Right lobe of liver (tissue), 6 donors: ENCODE measurements at regions not wholly inside any gene's neighbourhood (a gene's known extent, or its start where the extent isn't known, plus 50 kb on each side); places are given as distances from the start of the nearest gene placed in this dataset.

Experiments used
- ATAC-seq, 4 donors: fragments of 200-7000 bp; cut with Tn5 transposase; one replicate each; pipeline ENCODE4 v1.9.1; 2020; ENCODE audit warnings: mild to moderate bottlenecking in 4 of 4, moderate library complexity in 4 of 4
- DNase-seq, 3 donors: peaks; one replicate each; pipeline ENCODE4 v3.0.0-alpha.2; 2020
- H3K27ac ChIP-seq, 3 donors: fragments of 200-600 bp; one replicate each; pipeline ENCODE4 v1.8.0; 2022
- H3K27me3 ChIP-seq, 2 donors: fragments of 200-600 bp; one replicate each; pipeline ENCODE4 v1.8.0; 2022
- H3K36me3 ChIP-seq, 4 donors: fragments of 200-600 bp; sonication (generic) in 1 of 4; one replicate each; pipeline versions ENCODE4 v1.5.1 to v1.8.0; 2017 to 2022; ENCODE audit warnings: control low read depth in 1 of 4
- H3K4me1 ChIP-seq, 4 donors: fragments of 200-600 bp; sonication (generic) in 1 of 4; one replicate each; pipeline versions ENCODE4 v1.5.1 to v1.8.0; 2017 to 2022; ENCODE audit warnings: control low read depth in 1 of 4
- H3K4me3 ChIP-seq, 3 donors: fragments of 200-600 bp; one replicate each; pipeline ENCODE4 v1.8.0; 2022
- H3K9me3 ChIP-seq, 4 donors: fragments of 200-600 bp; sonication (generic) in 1 of 4; one replicate each; pipeline versions ENCODE4 v1.5.1 to v1.8.0; 2017 to 2022; ENCODE audit warnings: control low read depth in 1 of 4
- POLR2A ChIP-seq: fragments of 450-650 bp; IDR thresholded peaks from one replicate; pipeline ENCODE4 v1.6.1; 2017; ENCODE audit warnings: antibody characterized with exemption, mild to moderate bottlenecking
- WGBS: methylation state at CpG from one replicate; pipeline ENCODE4 v1.1.6; 2018; ENCODE audit warnings: low coverage, low lambda C conversion rate; ENCODE audit not compliant: insufficient coverage; ENCODE audit errors: missing lambda C conversion rate; 5-methylcytosine and 5-hydroxymethylcytosine counted together
- intact Hi-C, 2 donors: fragments of 100-400 bp; cut with DNase I; formaldehyde crosslinking; loops; one replicate each; pipeline versions ENCODE4 v1.11.2 to v1.14.1; 2022
- TF ChIP-seq, protein P1 (sequence below), 4 donors: fragments of 200-600 bp in 3 of 4; fragments of 450-650 bp in 1 of 4; IDR thresholded peaks; one replicate each; pipeline versions ENCODE4 v1.5.1 to v1.8.0; 2016 to 2022; ENCODE audit warnings: antibody characterized with exemption in 4 of 4, mild to moderate bottlenecking in 2 of 4
- donor health status: DM: no; HTN: yes; CAD: no.
- donor health status: DM: no; HTN: no; CAD: no.
- donor health status: DM: no; HTN: no; CAD: no.
- donor health status: DM: no; HTN: yes; CAD: no.
- donor health status: DM: no; HTN: yes; CAD: no.

GRCh38 chr15:92339361-92339760, 54.3 kb upstream of the ST8SIA2 start:
- intact Hi-C loops = no loop called here
- Histone ChIP-seq H3K4me3 (no peak overlapping the region), H3K4me1 (no peaks in the 10 kb centered on the region), H3K27ac (no peak overlapping the region), H3K27me3 (no peaks in the 10 kb centered on the region), H3K36me3 (no peaks in the 10 kb centered on the region), H3K9me3 (no peaks in the 10 kb centered on the region)
- 87% methylated on average over 3 of the region's 3 CpGs for WGBS
- no peak for TF ChIP-seq POLR2A
- TF ChIP-seq, protein P1, sequence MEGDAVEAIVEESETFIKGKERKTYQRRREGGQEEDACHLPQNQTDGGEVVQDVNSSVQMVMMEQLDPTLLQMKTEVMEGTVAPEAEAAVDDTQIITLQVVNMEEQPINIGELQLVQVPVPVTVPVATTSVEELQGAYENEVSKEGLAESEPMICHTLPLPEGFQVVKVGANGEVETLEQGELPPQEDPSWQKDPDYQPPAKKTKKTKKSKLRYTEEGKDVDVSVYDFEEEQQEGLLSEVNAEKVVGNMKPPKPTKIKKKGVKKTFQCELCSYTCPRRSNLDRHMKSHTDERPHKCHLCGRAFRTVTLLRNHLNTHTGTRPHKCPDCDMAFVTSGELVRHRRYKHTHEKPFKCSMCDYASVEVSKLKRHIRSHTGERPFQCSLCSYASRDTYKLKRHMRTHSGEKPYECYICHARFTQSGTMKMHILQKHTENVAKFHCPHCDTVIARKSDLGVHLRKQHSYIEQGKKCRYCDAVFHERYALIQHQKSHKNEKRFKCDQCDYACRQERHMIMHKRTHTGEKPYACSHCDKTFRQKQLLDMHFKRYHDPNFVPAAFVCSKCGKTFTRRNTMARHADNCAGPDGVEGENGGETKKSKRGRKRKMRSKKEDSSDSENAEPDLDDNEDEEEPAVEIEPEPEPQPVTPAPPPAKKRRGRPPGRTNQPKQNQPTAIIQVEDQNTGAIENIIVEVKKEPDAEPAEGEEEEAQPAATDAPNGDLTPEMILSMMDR (IDR thresholded peaks at IDR 0.05) = no peak
- no peak for ATAC-seq
- no peak for DNase-seq
